ENCODE measurements at regions not wholly inside any gene's neighbourhood (a gene's known extent, or its start where the extent isn't known, plus 50 kb on each side); places are given as distances from the start of the nearest gene placed in this dataset.

GRCh38 chr15:66646799-66647198 lies 55.2 kb upstream of the SMAD6 start:
- TF ChIP-seq GATA2 (IDR thresholded peaks at IDR 0.05; ENCODE audit: low read depth, low read length) = no peak
- no peak for TF ChIP-seq GATA3 (IDR thresholded peaks at IDR 0.05; ENCODE audit: low read depth, low read length)

Measured in SH-SY5Y (cell line).